K562 (cell line): ENCODE measurements at regions not wholly inside any gene's neighbourhood (a gene's known extent, or its start where the extent isn't known, plus 50 kb on each side); places are given as distances from the start of the nearest gene placed in this dataset.
"Not testable (repeated sequence)": the region's sequence is repeated elsewhere in the genome, so short reads cannot be mapped to it uniquely, and the experiment has no call there.

Source experiments
- ATAC-seq: fragments of 200-7000 bp; cut with Tn5 transposase; 3 replicates; pipeline ENCODE4 v1.9.1; 2020; ENCODE audit warnings: moderate library complexity
- BruUV-seq: library from RNA; stranded (reverse); fragments of 400-500 nt; replicated peaks from 2 replicates; lab custom pipeline; 2021; lab: Mats Ljungman, UMichigan
- CTCF ChIA-PET: fragments of 300-600 bp; formaldehyde crosslinking; extraction: SDS; loops from one replicate; lab custom pipeline; 2021; ENCODE audit warnings: low intra/inter-chr PET ratio; lab: Yijun Ruan, JAX
- POLR2A ChIA-PET: fragments of 300-600, 350-650 bp; sonication (Branson Sonifier 250); formaldehyde crosslinking; extraction: SDS; loops from one replicate; lab custom pipeline; 2021; ENCODE audit warnings: antibody characterized with exemption, inconsistent platforms; lab: Yijun Ruan, JAX
- DNase-seq, 4 experiments: peaks; one replicate each; pipeline versions ENCODE4 v3.0.0 to v3.0.0-alpha.2; 2011 to 2018; ENCODE audit warnings: low spot score in 3 of 4, mixed read lengths in 3 of 4; ENCODE audit errors: extremely low read depth in 1 of 4
- FAIRE-seq: peaks from 2 replicates; lab custom pipeline; 2011; peaks lifted over from hg19 to GRCh38; lab: Jason Lieb, UNC
- H2AFZ ChIP-seq: 2 replicates; pipeline ENCODE4 v1.6.0; 2011; ENCODE audit warnings: low read depth, low read length, control low read depth, inconsistent platforms
- H3K27ac ChIP-seq: fragments of 200-600 bp; 3 replicates; pipeline ENCODE4 v1.8.0; 2011; ENCODE audit warnings: low read depth, mild to moderate bottlenecking, control low read depth, inconsistent platforms, low read length, moderate library complexity, mixed read lengths; ENCODE audit errors: extremely low read depth
- H3K27me3 ChIP-seq, 2 experiments: fragments of 300-600 bp in 1 of 2; 2 replicates in 1 of 2; 3 replicates in 1 of 2; pipeline versions ENCODE4 v1.6.0 to v1.8.0; 2011; ENCODE audit warnings: inconsistent platforms in 2 of 2, low read length in 2 of 2, mild to moderate bottlenecking in 1 of 2, mixed read lengths in 1 of 2, moderate library complexity in 1 of 2; ENCODE audit not compliant: control insufficient read depth in 2 of 2, insufficient read depth in 2 of 2
- H3K36me3 ChIP-seq: fragments of 300-600 bp; 3 replicates; pipeline ENCODE4 v1.8.0; 2011; ENCODE audit warnings: mild to moderate bottlenecking, low read length, inconsistent platforms; ENCODE audit not compliant: control insufficient read depth, insufficient read depth
- H3K4me1 ChIP-seq, 2 experiments: fragments of 200-600 bp in 1 of 2; replicated peaks in 1 of 2; 2 replicates in 1 of 2; 3 replicates in 1 of 2; pipeline versions ENCODE4 v1.5.1 to v1.8.0; 2011; ENCODE audit warnings: inconsistent platforms in 2 of 2, low read length in 2 of 2, mild to moderate bottlenecking in 1 of 2, mixed read lengths in 1 of 2, moderate library complexity in 1 of 2; ENCODE audit not compliant: control insufficient read depth in 2 of 2, insufficient read depth in 2 of 2
- H3K4me2 ChIP-seq: 2 replicates; pipeline ENCODE4 v1.6.1; 2011; ENCODE audit warnings: low read length, control low read depth, inconsistent platforms, mixed read lengths; ENCODE audit not compliant: insufficient read depth
- H3K4me3 ChIP-seq: fragments of 200-600 bp; sonication (generic), shearing (Covaris generic); 2 replicates; pipeline ENCODE4 v1.5.1; 2016; ENCODE audit warnings: control low read depth, inconsistent platforms
- H3K79me2 ChIP-seq: fragments of 200-600 bp; 3 replicates; pipeline ENCODE4 v1.8.0; 2011; ENCODE audit warnings: low read length, inconsistent platforms; ENCODE audit not compliant: control insufficient read depth, insufficient read depth
- H3K9ac ChIP-seq, 2 experiments: 2 replicates each; pipeline versions ENCODE4 v1.6.0 to v1.6.1; 2011; ENCODE audit warnings: low read depth in 2 of 2, low read length in 2 of 2, control low read depth in 1 of 2, inconsistent platforms in 1 of 2, mild to moderate bottlenecking in 1 of 2, mixed read lengths in 1 of 2; ENCODE audit not compliant: insufficient read depth in 1 of 2
- H3K9me1 ChIP-seq: one replicate; pipeline ENCODE4 v1.6.0; 2011; ENCODE audit warnings: inconsistent platforms, mild to moderate bottlenecking, low read length, moderate library complexity; ENCODE audit not compliant: control insufficient read depth, insufficient read depth
- H3K9me3 ChIP-seq: replicated peaks from 2 replicates; pipeline ENCODE4 v1.5.1; 2011; ENCODE audit warnings: low read depth, low read length, inconsistent platforms; ENCODE audit not compliant: control insufficient read depth, insufficient read depth
- H4K20me1 ChIP-seq: replicated peaks from 2 replicates; pipeline ENCODE4 v1.6.1; 2011; ENCODE audit warnings: low read length, inconsistent platforms, mixed read lengths; ENCODE audit not compliant: control insufficient read depth, insufficient read depth
- CHD4 ChIP-seq: fragments of 200-600 bp; sonication (generic); IDR thresholded peaks from 3 replicates; pipeline ENCODE4 v1.6.1; 2012; ENCODE audit warnings: low read depth, mild to moderate bottlenecking, mixed read lengths, low read length, inconsistent platforms; ENCODE audit not compliant: insufficient read depth, insufficient replicate concordance, poor library complexity, severe bottlenecking
- IFI16 ChIP-seq: fragments of 250-450 bp; sonication (Bioruptor Pico); IDR thresholded peaks from 2 replicates; pipeline ENCODE4 v2.1.2; 2022; ENCODE audit warnings: mild to moderate bottlenecking, inconsistent platforms
- MIER1 ChIP-seq: fragments of 450-650 bp; IDR thresholded peaks from 2 replicates; pipeline ENCODE4 v1.6.1; 2016; ENCODE audit warnings: antibody characterized with exemption, mild to moderate bottlenecking, low read depth
- NFIX ChIP-seq: fragments of 250-450 bp; sonication (Bioruptor Pico); IDR thresholded peaks from 2 replicates; pipeline ENCODE4 v1.4.0; 2020; ENCODE audit warnings: low read depth, mild to moderate bottlenecking, moderate library complexity
- RFX5 ChIP-seq: IDR thresholded peaks from 2 replicates; pipeline ENCODE4 v1.6.1; 2011; ENCODE audit warnings: low read depth, mild to moderate bottlenecking, improper control_type of control experiment, low read length
- ZNF431 ChIP-seq: sonication (generic); formaldehyde crosslinking; IDR thresholded peaks from 2 replicates; pipeline ENCODE4 v1.8.0; 2022; ENCODE audit warnings: mild to moderate bottlenecking, missing genetic modification reagents
- WGBS: fragments of 100-300 bp; shearing (Covaris generic); methylation state at CpG from one replicate; pipeline ENCODE4 v1.1.6; 2016; ENCODE audit warnings: low coverage, mixed read lengths; ENCODE audit not compliant: insufficient coverage; ENCODE audit errors: missing lambda C conversion rate; 5-methylcytosine and 5-hydroxymethylcytosine counted together
- in situ Hi-C: fragments of 300-500 bp; cut with MboI; formaldehyde crosslinking; loops from 4 replicates; pipeline ENCODE4 v1.15.0; 2018; ENCODE audit warnings: inconsistent platforms, mixed read lengths
- intact Hi-C: fragments of 100-400 bp; cut with micrococcal nuclease; formaldehyde crosslinking; loops from 2 replicates; pipeline ENCODE4 v1.14.2; 2022

- no TSS peak for BruUV-seq
- TF ChIP-seq CHD4 (no peak), NFIX (CRISPR knock-in tag) (no peak), RFX5 (no peak), MIER1 (no peak), IFI16 (no peak)
- DNase-seq (no peak), FAIRE-seq (no peak), ATAC-seq (no peak)
- ChIA-PET CTCF (no interaction called here), POLR2A (no interaction called here)
- no peak overlapping the region for H3K4me2 ChIP-seq
- peaks cover 0 to 2% of the 10 kb centered on the region in 2 experiments; a peak in 2 of 5 replicates for H3K27me3 ChIP-seq
- H3K36me3 ChIP-seq, result no peaks in the 10 kb centered on the region
- no peak overlapping the region for H3K4me3 ChIP-seq
- intact Hi-C loops, result no loop called here
- H3K9me1 ChIP-seq, result no peaks in the 10 kb centered on the region
- H3K9ac ChIP-seq, result no peak overlapping the region
- no peaks in the 10 kb centered on the region for H4K20me1 ChIP-seq
- H3K9me3 ChIP-seq, result no peaks in the 10 kb centered on the region
- in situ Hi-C loops, result no loop called here
- H3K4me1 ChIP-seq, result no peaks in the 10 kb centered on the region
- H3K79me2 ChIP-seq, result no peaks in the 10 kb centered on the region
- 0% methylated on average over 4 of the region's 4 CpGs for WGBS
- H2AFZ ChIP-seq, result no peak overlapping the region
- H3K27ac ChIP-seq, result no peak overlapping the region
Measured at GRCh38 chr4:26017531-26017930, 103.5 kb downstream of the SMIM20 start.

GRCh38 chr4:26017961-26018700 lies 104.1 kb downstream of the SMIM20 start:
- POLR2A ChIA-PET, H3K27me3 ChIP-seq, H4K20me1 ChIP-seq, H3K79me2 ChIP-seq, H3K4me1 ChIP-seq, H3K4me2 ChIP-seq, H3K9ac ChIP-seq, H3K9me3 ChIP-seq, CTCF ChIA-PET, H3K9me1 ChIP-seq, FAIRE-seq, in situ Hi-C loops, DNase-seq, H3K4me3 ChIP-seq, intact Hi-C loops, ATAC-seq, H3K36me3 ChIP-seq, H2AFZ ChIP-seq, H3K27ac ChIP-seq, BruUV-seq: not testable (repeated sequence)
- TF ChIP-seq ZNF431 (CRISPR knock-in tag), result peak; percentile 92
- WGBS, result 0% methylated on average over 6 of the region's 6 CpGs
